Stimulated activated naive CD8-positive, alpha-beta T cell treated with anti-CD3 and anti-CD28 coated beads, Interleukin-15, Interleukin-2, amounts not matched to agents 100 ng/mL and 50 ng/mL, for 24 hours (primary cell): ENCODE measurements at regions not wholly inside any gene's neighbourhood (a gene's known extent, or its start where the extent isn't known, plus 50 kb on each side); places are given as distances from the start of the nearest gene placed in this dataset.

Experiments
- H3K27ac Mint-ChIP-seq: one replicate; pipeline ENCODE4 v1.8.0; 2021; ENCODE audit warnings: mild to moderate bottlenecking, mixed read lengths
- H3K27me3 Mint-ChIP-seq: one replicate; pipeline ENCODE4 v1.8.0; 2021; ENCODE audit warnings: mixed read lengths
- H3K36me3 Mint-ChIP-seq: one replicate; pipeline ENCODE4 v1.8.0; 2021; ENCODE audit warnings: low read depth, mixed read lengths
- H3K4me1 Mint-ChIP-seq: one replicate; pipeline ENCODE4 v1.8.0; 2021; ENCODE audit warnings: low read depth, mixed read lengths
- H3K4me3 Mint-ChIP-seq: one replicate; pipeline ENCODE4 v1.8.0; 2021; ENCODE audit warnings: mild to moderate bottlenecking, mixed read lengths
- H3K9me3 Mint-ChIP-seq: one replicate; pipeline ENCODE4 v1.8.0; 2021; ENCODE audit warnings: mixed read lengths

DNA sequence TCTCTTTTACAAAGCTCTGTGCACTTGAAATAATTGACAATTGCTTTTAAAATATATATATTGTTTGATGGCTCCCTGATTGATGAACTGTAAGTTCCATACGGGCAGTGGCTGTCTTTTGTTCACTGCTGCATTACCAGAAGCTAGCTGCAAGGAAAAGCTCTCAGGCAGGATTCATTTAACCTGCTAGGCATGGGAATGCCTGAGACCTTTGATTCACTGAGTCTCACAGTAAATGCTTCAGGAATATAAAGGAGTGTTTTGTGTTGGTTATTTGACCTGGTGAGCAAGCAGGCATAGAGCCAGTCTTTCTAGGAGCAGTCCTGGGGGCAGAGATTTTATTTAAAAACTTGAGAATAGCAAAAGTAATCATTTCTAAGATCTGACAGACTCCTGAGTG lies 193.2 kb upstream of the ITGA4 start:
- H3K4me1 Mint-ChIP-seq: peaks cover 35% of the 10 kb centered on the region
- no peaks in the 10 kb centered on the region for H3K9me3 Mint-ChIP-seq
- no peak overlapping the region for H3K27ac Mint-ChIP-seq
- no peaks in the 10 kb centered on the region for H3K27me3 Mint-ChIP-seq
- H3K36me3 Mint-ChIP-seq: no peaks in the 10 kb centered on the region
- no peak overlapping the region for H3K4me3 Mint-ChIP-seq

- Mint-ChIP-seq H3K27ac (no peak overlapping the region), H3K9me3 (no peaks in the 10 kb centered on the region), H3K4me3 (no peak overlapping the region), H3K27me3 (no peaks in the 10 kb centered on the region), H3K36me3 (no peaks in the 10 kb centered on the region), H3K4me1 (peaks cover 35% of the 10 kb centered on the region)
Observed at GRCh38 chr2:181264441-181264840, 192.7 kb upstream of the ITGA4 start.

DNA sequence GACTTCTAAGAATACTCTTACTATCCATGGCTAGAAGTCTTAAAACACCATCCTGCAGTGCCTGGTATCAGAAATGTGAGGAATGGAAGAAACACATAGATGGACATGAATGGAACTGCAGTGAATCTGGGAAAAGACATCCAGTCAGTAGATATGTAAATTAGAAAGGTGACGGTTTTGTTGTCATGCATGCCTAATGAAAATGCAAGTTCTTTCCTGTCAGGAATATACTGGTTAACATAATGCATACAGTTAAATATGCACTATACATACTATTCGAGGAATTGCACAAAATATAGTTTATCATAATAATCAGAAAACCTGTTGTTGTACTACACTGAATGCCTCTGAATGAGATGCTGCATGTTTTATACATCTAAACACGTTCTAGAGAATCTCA lies 190.6 kb upstream of the ITGA4 start:
- Mint-ChIP-seq H3K36me3 (no peaks in the 10 kb centered on the region), H3K4me1 (peaks cover 43% of the 10 kb centered on the region), H3K27me3 (no peaks in the 10 kb centered on the region), H3K27ac (no peak overlapping the region), H3K9me3 (no peaks in the 10 kb centered on the region), H3K4me3 (no peak overlapping the region)

GRCh38 chr2:181268174-181268867 lies 188.9 kb upstream of the ITGA4 start:
- H3K9me3 Mint-ChIP-seq: no peaks in the 10 kb centered on the region
- H3K27me3 Mint-ChIP-seq: no peaks in the 10 kb centered on the region
- no peak overlapping the region for H3K4me3 Mint-ChIP-seq
- no peaks in the 10 kb centered on the region for H3K36me3 Mint-ChIP-seq
- H3K27ac Mint-ChIP-seq: no peak overlapping the region
- peaks cover 28% of the 10 kb centered on the region for H3K4me1 Mint-ChIP-seq

DNA sequence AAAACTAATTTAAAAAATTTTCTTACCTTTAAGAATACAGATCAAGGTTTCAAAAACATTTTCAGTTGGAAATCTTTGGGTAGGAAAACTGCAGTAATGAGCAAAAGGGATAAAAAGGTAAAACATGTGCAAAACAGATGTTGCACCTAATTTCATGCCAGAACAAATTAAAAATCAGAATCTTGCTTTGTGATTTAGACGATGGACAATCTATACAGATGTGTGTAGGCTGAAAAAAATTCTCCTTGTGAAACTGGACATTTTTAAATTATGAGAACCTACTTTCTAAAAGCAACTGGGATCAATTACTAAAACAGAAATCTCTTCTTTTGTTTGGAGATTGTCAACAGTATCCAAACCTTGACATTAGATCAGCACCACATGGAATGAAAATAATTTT lies 183.2 kb upstream of the ITGA4 start:
- Mint-ChIP-seq H3K9me3 (no peaks in the 10 kb centered on the region), H3K4me1 (peaks cover 34% of the 10 kb centered on the region), H3K27ac (no peak overlapping the region), H3K4me3 (no peak overlapping the region), H3K27me3 (no peaks in the 10 kb centered on the region), H3K36me3 (no peaks in the 10 kb centered on the region)

DNA sequence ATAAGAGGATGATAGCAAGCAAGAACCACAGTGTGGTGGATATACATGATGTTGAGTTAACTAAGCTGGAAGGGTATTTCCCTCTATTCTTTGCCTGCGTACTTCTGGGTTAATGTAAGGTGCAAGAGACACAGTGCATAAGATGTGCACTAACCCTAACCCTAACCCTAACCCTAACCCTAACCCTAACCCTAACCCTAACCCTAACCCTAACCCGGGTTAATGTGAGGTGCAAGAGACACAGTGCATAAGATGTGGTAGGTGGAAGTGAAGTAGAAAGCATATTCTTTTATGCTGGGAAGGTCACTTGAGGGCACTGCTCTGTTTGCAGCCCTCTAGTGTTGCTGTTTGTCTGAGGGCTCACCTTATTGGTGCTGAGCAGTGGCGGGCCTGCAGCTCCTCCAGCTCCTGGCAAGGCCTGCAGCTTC lies 181.5 kb upstream of the ITGA4 start:
- Mint-ChIP-seq H3K4me1 (peaks cover 32% of the 10 kb centered on the region), H3K27me3 (no peaks in the 10 kb centered on the region)

DNA sequence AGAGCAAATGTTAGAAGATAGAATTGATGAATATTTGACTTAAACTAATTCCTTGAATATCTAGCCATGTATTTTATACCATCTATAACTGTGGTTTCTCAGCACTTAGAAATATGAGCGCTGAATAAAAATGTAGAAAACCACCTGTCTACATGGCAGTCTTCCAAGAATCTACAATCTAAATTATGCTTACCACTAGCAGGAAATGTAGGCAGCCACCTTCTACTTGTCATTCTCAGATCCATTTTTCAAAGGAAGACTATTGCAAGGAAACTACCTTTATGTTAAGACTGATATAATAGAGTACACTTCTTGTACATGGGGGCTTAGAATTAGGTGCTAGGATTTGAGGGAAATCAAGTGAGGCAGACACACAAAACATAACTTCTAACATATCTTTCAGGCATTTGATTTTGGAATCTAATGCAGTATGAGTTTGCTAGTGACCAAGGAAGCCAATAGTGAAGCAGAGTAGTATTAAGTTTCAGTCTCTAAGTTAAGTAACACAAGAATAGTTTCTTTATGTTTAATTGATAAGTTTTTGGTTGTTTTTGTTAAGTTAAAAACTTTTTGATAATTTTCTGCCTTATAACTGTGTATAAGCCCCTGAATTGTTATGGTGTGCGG lies 175.9 kb upstream of the ITGA4 start:
- Mint-ChIP-seq H3K27me3 (no peaks in the 10 kb centered on the region), H3K36me3 (no peaks in the 10 kb centered on the region), H3K27ac (peak overlapping the region; percentile 85), H3K9me3 (no peaks in the 10 kb centered on the region), H3K4me3 (no peak overlapping the region), H3K4me1 (peaks cover 36% of the 10 kb centered on the region)

More for the DNA sequence above, 181.5 kb upstream of the ITGA4 start:
- Mint-ChIP-seq H3K9me3 (no peaks in the 10 kb centered on the region), H3K4me3 (peak overlapping the region; percentile 13), H3K27ac (peak overlapping the region; percentile 52), H3K36me3 (no peaks in the 10 kb centered on the region)

DNA sequence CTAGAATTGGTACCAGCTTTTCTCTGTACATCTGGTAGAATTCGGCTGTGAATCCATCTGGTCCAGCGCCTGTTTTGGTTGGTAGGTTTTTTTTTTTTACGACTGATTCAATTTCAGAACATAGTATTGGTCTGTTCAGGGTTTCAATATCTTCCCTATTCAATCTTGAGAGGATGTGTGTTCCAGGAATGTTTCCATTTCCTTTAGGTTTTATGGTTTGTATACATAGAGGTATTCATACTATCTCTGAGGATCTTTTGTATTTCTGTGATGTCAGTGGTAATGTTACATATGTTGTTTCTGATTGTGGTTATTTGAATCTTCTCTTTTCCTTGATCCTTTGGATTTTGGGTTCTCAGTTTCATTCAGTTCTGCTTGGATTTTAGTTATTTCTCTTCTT lies 172.1 kb upstream of the ITGA4 start:
- no peak overlapping the region for H3K27ac Mint-ChIP-seq
- peaks cover 38% of the 10 kb centered on the region for H3K4me1 Mint-ChIP-seq

DNA sequence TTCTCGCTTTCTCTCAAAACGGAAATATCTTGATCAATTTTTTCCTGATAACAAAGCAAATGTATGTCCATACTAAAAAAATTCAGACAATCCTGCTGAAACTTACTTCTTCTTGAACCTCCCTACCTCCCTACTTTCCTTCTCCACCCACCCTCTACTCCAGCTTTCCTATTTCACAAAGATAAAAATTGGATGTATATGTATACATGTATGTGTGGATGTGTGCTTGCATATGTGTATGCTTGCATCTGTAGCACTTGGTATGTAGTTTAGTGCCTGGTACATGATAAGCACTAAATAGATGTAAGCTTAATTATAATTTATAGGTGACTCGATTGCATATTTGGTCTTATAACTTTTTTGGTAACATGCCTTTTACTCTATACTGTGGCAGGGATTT lies 167.5 kb upstream of the ITGA4 start:
- no peaks in the 10 kb centered on the region for H3K27me3 Mint-ChIP-seq
- H3K27ac Mint-ChIP-seq: no peak overlapping the region
- H3K4me1 Mint-ChIP-seq: peaks cover 17% of the 10 kb centered on the region
- H3K36me3 Mint-ChIP-seq: peaks cover 3% of the 10 kb centered on the region
- peaks cover 8% of the 10 kb centered on the region for H3K9me3 Mint-ChIP-seq
- H3K4me3 Mint-ChIP-seq: no peak overlapping the region

More for the DNA sequence above, 172.1 kb upstream of the ITGA4 start:
- Mint-ChIP-seq H3K27me3 (no peaks in the 10 kb centered on the region), H3K9me3 (no peaks in the 10 kb centered on the region), H3K4me3 (no peak overlapping the region), H3K36me3 (no peaks in the 10 kb centered on the region)

DNA sequence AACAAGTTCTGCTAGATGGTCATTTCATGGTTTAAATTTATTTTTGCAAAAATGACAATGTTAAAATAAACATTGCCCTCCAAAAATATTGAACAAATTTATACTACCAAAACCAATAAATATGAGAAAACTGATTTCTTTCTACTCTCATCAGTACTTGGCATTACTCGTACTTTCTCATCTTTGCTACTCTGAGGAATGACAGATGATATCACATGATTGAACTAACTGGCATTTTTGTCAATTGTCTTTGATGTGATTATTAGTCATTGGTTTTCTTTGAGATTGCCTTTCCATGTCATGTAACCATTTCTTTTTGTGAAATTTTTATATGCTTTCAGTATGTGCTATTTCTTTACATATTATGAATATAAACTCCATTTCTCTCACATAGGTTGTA lies 167.0 kb upstream of the ITGA4 start:
- H3K4me1 Mint-ChIP-seq: peaks cover 17% of the 10 kb centered on the region
- H3K27ac Mint-ChIP-seq: no peak overlapping the region
- H3K4me3 Mint-ChIP-seq: no peak overlapping the region
- H3K27me3 Mint-ChIP-seq: no peaks in the 10 kb centered on the region
- peaks cover 3% of the 10 kb centered on the region for H3K36me3 Mint-ChIP-seq
- H3K9me3 Mint-ChIP-seq: peaks cover 8% of the 10 kb centered on the region

DNA sequence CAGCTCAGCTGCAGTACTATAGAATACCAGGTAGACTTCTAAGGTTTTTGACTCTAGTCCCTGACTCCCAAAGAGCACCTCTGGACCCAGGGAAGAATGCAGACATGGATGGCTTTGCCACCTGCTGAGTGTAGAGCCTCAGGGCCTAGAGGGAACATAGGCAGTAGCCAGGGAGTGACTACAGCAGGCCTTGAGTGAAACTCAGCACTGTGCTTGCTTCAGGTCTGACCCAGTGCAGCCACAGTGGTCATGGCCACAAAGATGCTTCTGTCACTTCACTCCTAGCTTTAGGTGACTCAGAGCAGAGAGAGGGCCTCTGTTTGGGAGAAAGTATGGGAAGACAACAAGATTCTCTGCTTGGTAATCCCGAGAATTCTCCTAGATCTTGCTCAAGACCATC lies 162.2 kb upstream of the ITGA4 start:
- no peaks in the 10 kb centered on the region for H3K27me3 Mint-ChIP-seq
- H3K4me1 Mint-ChIP-seq: peaks cover 13% of the 10 kb centered on the region
- no peak overlapping the region for H3K4me3 Mint-ChIP-seq
- peaks cover 26% of the 10 kb centered on the region for H3K36me3 Mint-ChIP-seq
- peaks cover 32% of the 10 kb centered on the region for H3K9me3 Mint-ChIP-seq
- no peak overlapping the region for H3K27ac Mint-ChIP-seq

DNA sequence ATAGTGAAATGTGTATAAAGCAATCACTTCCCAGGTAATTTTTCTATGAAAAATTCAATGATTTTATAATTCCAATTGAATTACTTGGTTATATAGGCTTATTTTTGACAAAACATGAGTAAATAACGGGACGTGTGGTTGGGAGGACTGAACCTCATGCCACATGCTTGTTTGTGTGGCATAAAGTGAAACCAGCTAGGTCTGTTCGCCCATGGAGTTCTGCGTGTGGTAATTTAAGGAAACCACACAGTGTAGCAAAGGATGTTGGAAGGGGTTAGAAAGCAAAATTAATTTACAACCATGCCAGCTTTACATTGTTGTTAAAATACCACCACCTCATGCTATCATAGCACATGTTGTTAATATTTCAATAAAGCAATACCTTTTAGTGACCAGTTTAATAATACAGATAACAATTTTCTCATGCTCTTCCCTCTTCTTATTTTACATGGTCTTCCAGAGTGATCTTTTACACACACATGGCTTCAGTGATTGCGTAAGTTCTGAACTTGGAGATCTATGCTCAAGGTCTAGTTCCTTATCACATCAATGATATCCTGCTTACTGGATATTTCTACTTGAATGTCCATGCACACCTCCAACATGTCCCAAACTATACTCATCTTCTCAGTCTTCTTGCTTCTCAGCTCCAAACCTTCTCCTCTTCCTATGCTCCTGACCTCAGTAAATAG lies 156.4 kb upstream of the ITGA4 start:
- Mint-ChIP-seq H3K4me1 (peaks cover 52% of the 10 kb centered on the region), H3K27me3 (no peaks in the 10 kb centered on the region), H3K9me3 (peaks cover 20% of the 10 kb centered on the region), H3K4me3 (peak overlapping the region; percentile 66), H3K27ac (peak overlapping the region; percentile 85), H3K36me3 (peaks cover 24% of the 10 kb centered on the region)

DNA sequence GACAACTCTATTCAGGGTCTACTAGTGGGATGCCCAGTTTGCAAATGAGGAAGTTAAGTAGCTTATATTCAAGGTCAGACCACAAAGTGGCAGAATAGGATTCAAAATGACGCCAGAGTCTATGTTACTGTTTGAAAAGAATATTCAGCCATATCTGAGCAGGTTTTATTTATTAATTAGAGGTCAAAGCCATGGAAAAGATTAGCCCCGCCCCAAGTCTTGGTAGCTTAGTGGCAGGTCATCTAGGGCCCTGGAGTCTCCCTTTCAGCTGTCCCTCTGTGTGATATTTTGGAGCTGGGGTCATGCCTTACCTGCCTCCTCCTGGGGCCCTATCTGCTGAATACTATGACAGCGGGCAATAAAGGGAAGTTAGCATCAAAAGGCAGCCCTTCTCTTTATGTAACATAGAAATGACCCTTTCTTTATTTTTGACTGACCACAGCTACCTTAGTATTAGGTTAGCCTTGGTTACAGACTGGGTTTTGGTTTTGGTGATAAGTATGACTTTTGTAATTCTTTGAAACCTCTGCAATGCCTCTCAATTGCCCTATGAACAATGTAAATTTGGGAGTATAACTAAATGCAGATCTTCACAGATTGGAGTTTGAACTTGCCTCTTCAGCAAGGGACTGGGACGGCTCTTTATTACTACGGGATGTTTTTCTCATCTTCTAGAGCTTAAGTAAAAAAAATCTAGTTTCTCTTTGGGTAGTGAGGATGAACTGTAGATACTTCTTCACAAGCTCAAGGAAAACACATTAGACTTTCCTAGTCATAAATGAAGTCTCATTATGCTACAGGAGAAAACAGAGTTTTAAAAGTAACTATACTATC lies 153.0 kb upstream of the ITGA4 start:
- Mint-ChIP-seq H3K4me3 (peak overlapping the region; percentile 69), H3K27me3 (no peaks in the 10 kb centered on the region), H3K27ac (peak overlapping the region; percentile 90), H3K4me1 (peaks cover 86% of the 10 kb centered on the region), H3K9me3 (no peaks in the 10 kb centered on the region), H3K36me3 (peaks cover 6% of the 10 kb centered on the region)

DNA sequence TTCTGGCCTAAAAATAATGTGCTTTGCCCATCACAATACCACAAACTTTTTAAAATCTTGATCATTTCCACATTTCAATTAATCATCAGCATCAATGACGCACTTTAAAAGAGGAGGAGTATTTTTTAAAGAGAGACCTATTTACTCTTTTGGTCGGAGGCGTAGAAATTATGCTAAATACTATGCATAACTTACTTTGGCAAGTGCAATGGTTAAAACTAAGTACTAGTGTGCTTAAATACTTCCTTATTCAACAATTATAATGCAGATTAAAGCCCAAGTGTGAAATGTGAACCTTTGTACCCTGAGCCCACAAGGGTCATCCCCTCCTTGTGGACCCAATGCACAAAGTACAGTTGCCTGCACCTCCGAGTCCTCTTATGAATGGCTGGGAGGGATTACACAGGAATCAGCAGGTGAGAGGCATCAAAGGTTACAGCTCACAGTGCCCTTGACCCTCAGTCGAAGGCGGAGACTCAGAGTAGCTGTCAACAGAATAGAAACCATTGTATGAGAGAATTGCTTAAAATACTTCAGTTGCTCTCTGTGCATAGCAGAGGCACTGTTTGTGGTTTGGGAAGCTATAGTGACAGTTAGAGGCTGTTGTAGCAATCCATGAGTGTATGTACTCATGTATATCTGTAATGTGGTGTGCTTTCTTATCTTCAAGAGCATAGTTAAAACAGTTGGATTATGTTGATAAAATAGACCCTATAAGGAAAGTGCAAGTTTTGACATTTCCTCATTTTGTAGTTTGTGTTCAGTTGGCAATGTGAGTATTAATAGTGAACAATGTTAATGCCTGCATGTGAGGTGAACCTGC lies 151.7 kb upstream of the ITGA4 start:
- Mint-ChIP-seq H3K36me3 (no peaks in the 10 kb centered on the region), H3K4me1 (peaks cover 84% of the 10 kb centered on the region), H3K9me3 (no peaks in the 10 kb centered on the region), H3K4me3 (peak overlapping the region; percentile 69), H3K27me3 (no peaks in the 10 kb centered on the region), H3K27ac (peak overlapping the region; percentile 90)
